Thyroid gland (tissue), 4 donors: ENCODE measurements at regions not wholly inside any gene's neighbourhood (a gene's known extent, or its start where the extent isn't known, plus 50 kb on each side); places are given as distances from the start of the nearest gene placed in this dataset.

Experiments used
- POLR2A ChIP-seq, 2 donors: fragments of 450-650 bp; IDR thresholded peaks; one replicate each; pipeline ENCODE4 v1.6.1; 2017; ENCODE audit warnings: antibody characterized with exemption in 2 of 2, mild to moderate bottlenecking in 2 of 2, moderate library complexity in 1 of 2
- TF ChIP-seq, protein P1 (sequence below), 6 experiments: fragments of 200-600 bp in 3 of 6; fragments of 450-650 bp in 3 of 6; sonication (generic) in 3 of 6; IDR thresholded peaks; one replicate each; pipeline ENCODE4 v1.5.1; 2016 to 2019; ENCODE audit warnings: antibody characterized with exemption in 6 of 6, mild to moderate bottlenecking in 2 of 6, inconsistent platforms in 1 of 6, moderate library complexity in 1 of 6

DNA sequence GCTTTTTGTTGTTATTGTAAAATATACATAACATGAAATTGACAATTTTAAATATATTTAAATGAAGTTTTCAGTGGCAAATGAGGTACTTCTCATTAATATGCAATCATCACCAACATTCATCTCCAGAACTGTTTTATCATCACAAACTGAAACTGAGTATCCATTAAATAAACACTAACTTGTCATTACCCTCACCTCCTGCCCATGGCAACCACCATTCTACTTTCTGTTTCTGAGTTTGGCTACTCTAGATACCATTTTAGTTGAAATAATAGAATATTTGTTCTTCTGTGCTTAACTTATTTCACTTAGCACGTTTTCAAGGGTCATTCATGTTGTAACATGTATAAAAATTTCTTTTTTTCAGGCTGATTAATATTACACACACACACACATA is 834.3 kb downstream of the PLOD2 start:
- TF ChIP-seq, protein P1, sequence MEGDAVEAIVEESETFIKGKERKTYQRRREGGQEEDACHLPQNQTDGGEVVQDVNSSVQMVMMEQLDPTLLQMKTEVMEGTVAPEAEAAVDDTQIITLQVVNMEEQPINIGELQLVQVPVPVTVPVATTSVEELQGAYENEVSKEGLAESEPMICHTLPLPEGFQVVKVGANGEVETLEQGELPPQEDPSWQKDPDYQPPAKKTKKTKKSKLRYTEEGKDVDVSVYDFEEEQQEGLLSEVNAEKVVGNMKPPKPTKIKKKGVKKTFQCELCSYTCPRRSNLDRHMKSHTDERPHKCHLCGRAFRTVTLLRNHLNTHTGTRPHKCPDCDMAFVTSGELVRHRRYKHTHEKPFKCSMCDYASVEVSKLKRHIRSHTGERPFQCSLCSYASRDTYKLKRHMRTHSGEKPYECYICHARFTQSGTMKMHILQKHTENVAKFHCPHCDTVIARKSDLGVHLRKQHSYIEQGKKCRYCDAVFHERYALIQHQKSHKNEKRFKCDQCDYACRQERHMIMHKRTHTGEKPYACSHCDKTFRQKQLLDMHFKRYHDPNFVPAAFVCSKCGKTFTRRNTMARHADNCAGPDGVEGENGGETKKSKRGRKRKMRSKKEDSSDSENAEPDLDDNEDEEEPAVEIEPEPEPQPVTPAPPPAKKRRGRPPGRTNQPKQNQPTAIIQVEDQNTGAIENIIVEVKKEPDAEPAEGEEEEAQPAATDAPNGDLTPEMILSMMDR (IDR thresholded peaks at IDR 0.05) = no peak
- TF ChIP-seq POLR2A (IDR thresholded peaks at IDR 0.05) = no peak
